ENCODE measurements at regions not wholly inside any gene's neighbourhood (a gene's known extent, or its start where the extent isn't known, plus 50 kb on each side); places are given as distances from the start of the nearest gene placed in this dataset.

GRCh38 chr19:20287070-20287469 is 120.1 kb downstream of the ZNF486 start:
- H3K23ac ChIP-seq (ENCODE audit: low read depth, low read length): no peak overlapping the region
- no peaks in the 10 kb centered on the region for H3K4me1 ChIP-seq (ENCODE audit: control insufficient read depth, insufficient read depth, low read length)
- no peak overlapping the region for H2AK9ac ChIP-seq (replicated peaks; ENCODE audit: low read depth, low read length, poor library complexity)
- no peak overlapping the region for H3K9ac ChIP-seq (ENCODE audit: low read depth, low read length)
- no peak overlapping the region for H3K14ac ChIP-seq (replicated peaks; ENCODE audit: low read depth, low read length)
- H3K27ac ChIP-seq (ENCODE audit: insufficient read depth, low read length): no peak overlapping the region
- TF ChIP-seq MAZ (IDR thresholded peaks at IDR 0.05; ENCODE audit: borderline replicate concordance, low read depth, low read length) (no peak), USF2 (IDR thresholded peaks at IDR 0.05; ENCODE audit: low read depth, low read length) (no peak), RCOR1 (IDR thresholded peaks at IDR 0.05; ENCODE audit: insufficient replicate concordance, low read length) (no peak), BHLHE40 (IDR thresholded peaks at IDR 0.05; ENCODE audit: low read depth, low read length) (no peak), FOS (IDR thresholded peaks at IDR 0.05; ENCODE audit: low read depth, low read length) (no peak), CHD1 (IDR thresholded peaks at IDR 0.05; ENCODE audit: low read depth, low read length) (no peak), MXI1 (IDR thresholded peaks at IDR 0.05; ENCODE audit: borderline replicate concordance, low read depth, low read length) (no peak), CTCF (conservative IDR thresholded peaks at IDR 0.05; ENCODE audit: low read depth, low read length) (no peak), SMC3 (IDR thresholded peaks at IDR 0.05; ENCODE audit: low read depth, low read length) (no peak)
- ATAC-seq (ENCODE audit: low read depth) (no peak), DNase-seq (no peak)
- H3K4ac ChIP-seq (ENCODE audit: low read depth, low read length): no peak overlapping the region
- H4K5ac ChIP-seq (ENCODE audit: low read depth, low read length): no peak overlapping the region
- 57% methylated on average over 3 of the region's 3 CpGs; no CpG with 5 or more reads in 1 of the 2 experiments for WGBS, 2 experiments (ENCODE audit: extremely low coverage in 2 of 2, insufficient read length in 1 of 2)
- H3K4me3 ChIP-seq (ENCODE audit: insufficient read depth, low read depth, low read length): no peak overlapping the region
- ChIA-PET CTCF (no interaction called here), POLR2A (ENCODE audit: unreplicated experiment) (no interaction called here)
- H4K91ac ChIP-seq (ENCODE audit: insufficient read depth, low read depth, low read length): no peak overlapping the region
- intact Hi-C loops (cut with micrococcal nuclease): no loop called here
- H3K56ac ChIP-seq (ENCODE audit: extremely low read depth, insufficient read depth, low read length): no peak overlapping the region
- no peaks in the 10 kb centered on the region for H3K79me1 ChIP-seq (ENCODE audit: low read depth in 1 of 2, low read length in 2 of 2)
- peaks cover 12% of the 10 kb centered on the region for H3K9me3 ChIP-seq (ENCODE audit: control insufficient read depth, insufficient read depth, low read length)
- no peak overlapping the region for H3K18ac ChIP-seq (ENCODE audit: low read depth, low read length)
- no peaks in the 10 kb centered on the region for H3K27me3 ChIP-seq (ENCODE audit: control insufficient read depth, insufficient read depth, low read length)
- H2AK5ac ChIP-seq (ENCODE audit: low read depth, low read length): no peak overlapping the region
- H3K4me2 ChIP-seq (ENCODE audit: low read depth, low read length): no peak overlapping the region
- dilution Hi-C loops (cut with HindIII; ENCODE audit: low sequenced_read_pairs, unreplicated experiment): no loop called here
- H3K36me3 ChIP-seq (ENCODE audit: control insufficient read depth, insufficient read depth, low read length): no peaks in the 10 kb centered on the region
- H2BK120ac ChIP-seq (ENCODE audit: low read depth, low read length): no peak overlapping the region
- H2AFZ ChIP-seq (replicated peaks; ENCODE audit: low read length, poor library complexity): no peak overlapping the region
- H2BK20ac ChIP-seq (ENCODE audit: low read depth, low read length): no peak overlapping the region
- H2BK5ac ChIP-seq (ENCODE audit: low read depth, low read length, poor library complexity, severe bottlenecking): no peak overlapping the region
- H2BK15ac ChIP-seq (ENCODE audit: low read depth, low read length): no peak overlapping the region
- no peak overlapping the region for H4K8ac ChIP-seq (ENCODE audit: low read depth in 2 of 2, low read length in 2 of 2)
- no peaks in the 10 kb centered on the region for H3K9me1 ChIP-seq (ENCODE audit: insufficient read depth, low read length)
- in situ Hi-C loops (cut with MboI; ENCODE audit: low sequenced_read_pairs): no loop called here
- no TSS peak for BruUV-seq (replicated peaks)
- H4K20me1 ChIP-seq (ENCODE audit: insufficient read depth, low read length): no peaks in the 10 kb centered on the region
